Effector CD4-positive, alpha-beta T cell (primary cell): ENCODE measurements at regions not wholly inside any gene's neighbourhood (a gene's known extent, or its start where the extent isn't known, plus 50 kb on each side); places are given as distances from the start of the nearest gene placed in this dataset.

Experiments used
- DNase-seq: peaks from one replicate; pipeline ENCODE4 v3.0.0-alpha.2; 2020

GRCh38 chr12:75786070-75786469 is 245.5 kb downstream of the PHLDA1 start:
- no peak for DNase-seq

GRCh38 chr12:75784591-75784990 is 247.0 kb downstream of the PHLDA1 start:
- DNase-seq: no peak

- DNase-seq: no peak
Measured at GRCh38 chr12:75783093-75783877, 248.3 kb downstream of the PHLDA1 start.

- no peak for DNase-seq
Measured at GRCh38 chr12:75782069-75782581, 249.5 kb downstream of the PHLDA1 start.

- no peak for DNase-seq
Measured at GRCh38 chr12:75781532-75782046, 250.0 kb downstream of the PHLDA1 start.

- no peak for DNase-seq
Measured at GRCh38 chr12:75779891-75780496, 251.6 kb downstream of the PHLDA1 start.

- no peak for DNase-seq
Measured at GRCh38 chr12:75774261-75775052, 257.1 kb downstream of the PHLDA1 start.

GRCh38 chr12:75773377-75773776 is 258.2 kb downstream of the PHLDA1 start:
- DNase-seq: no peak

- no peak for DNase-seq
Measured at GRCh38 chr12:75771023-75771422, 259.6 kb upstream of the KRR1 start.

- DNase-seq: no peak
Measured at GRCh38 chr12:75767957-75768356, 256.5 kb upstream of the KRR1 start.

GRCh38 chr12:75766263-75767160 is 255.1 kb upstream of the KRR1 start:
- no peak for DNase-seq

GRCh38 chr12:75765170-75766059 is 254.0 kb upstream of the KRR1 start:
- DNase-seq: no peak

GRCh38 chr12:75764091-75764841 is 252.9 kb upstream of the KRR1 start:
- no peak for DNase-seq

GRCh38 chr12:75760573-75761294 is 249.3 kb upstream of the KRR1 start:
- DNase-seq: no peak

GRCh38 chr12:75759842-75760572 is 248.6 kb upstream of the KRR1 start:
- DNase-seq: no peak

GRCh38 chr12:75759196-75759595 is 247.8 kb upstream of the KRR1 start:
- DNase-seq: no peak

- no peak for DNase-seq
Measured at GRCh38 chr12:75756771-75757170, 245.4 kb upstream of the KRR1 start.

GRCh38 chr12:75756111-75756510 is 244.7 kb upstream of the KRR1 start:
- DNase-seq: no peak

GRCh38 chr12:75754698-75755097 is 243.3 kb upstream of the KRR1 start:
- no peak for DNase-seq
